A549 (cell line): ENCODE measurements at regions not wholly inside any gene's neighbourhood (a gene's known extent, or its start where the extent isn't known, plus 50 kb on each side); places are given as distances from the start of the nearest gene placed in this dataset.

Experiments
- ATAC-seq, 2 experiments: fragments of 200-7000 bp in 1 of 2; fragments of >200 bp in 1 of 2; cut with Nextera tagmentation in 1 of 2; cut with Tn5 transposase in 1 of 2; 3 replicates each; pipeline versions ENCODE4 v1.8.0 to v1.9.1; 2018 to 2020; ENCODE audit warnings: mild to moderate bottlenecking in 1 of 2, moderate library complexity in 1 of 2
- CTCF ChIA-PET: fragments of 300-600 bp; sonication (Branson Sonifier 250); formaldehyde crosslinking; extraction: SDS; loops from one replicate; lab custom pipeline; 2021; ENCODE audit warnings: antibody characterized with exemption, inconsistent platforms; lab: Yijun Ruan, JAX
- POLR2A ChIA-PET: fragments of 350-600 bp; formaldehyde crosslinking; extraction: SDS; loops from one replicate; lab custom pipeline; 2021; ENCODE audit warnings: antibody characterized with exemption, inconsistent platforms; lab: Yijun Ruan, JAX
- DNase-seq, 2 experiments: peaks; one replicate each; pipeline versions ENCODE4 v3.0.0 to v3.0.0-alpha.2; 2011 to 2016; ENCODE audit warnings: low read depth in 1 of 2, low spot score in 1 of 2
- FAIRE-seq: peaks from 2 replicates; lab custom pipeline; 2011; peaks lifted over from hg19 to GRCh38; lab: Jason Lieb, UNC
- H3K27ac ChIP-seq, 2 experiments: fragments of >200 bp; sonication (Bioruptor Twin); formaldehyde crosslinking; 3 replicates each; pipeline ENCODE4 v1.5.1; 2016 to 2017
- H3K4me1 ChIP-seq: fragments of >200 bp; sonication (Bioruptor Twin); formaldehyde crosslinking; 3 replicates; pipeline ENCODE4 v1.6.1; 2016
- H3K4me2 ChIP-seq: fragments of >200 bp; sonication (Bioruptor Twin); formaldehyde crosslinking; 3 replicates; pipeline ENCODE4 v1.6.1; 2016
- H3K4me3 ChIP-seq: fragments of >200 bp; sonication (Bioruptor Twin); formaldehyde crosslinking; 3 replicates; pipeline ENCODE4 v1.5.1; 2016
- H3K9me3 ChIP-seq: fragments of >200 bp; sonication (Bioruptor Twin); formaldehyde crosslinking; 3 replicates; pipeline ENCODE4 v1.6.1; 2016
- BHLHE40 ChIP-seq: IDR thresholded peaks from 2 replicates; pipeline ENCODE4 v1.6.1; 2012; ENCODE audit warnings: low read depth, low read length, inconsistent platforms
- CBX2 ChIP-seq: fragments of 200-600 bp; sonication (generic); IDR thresholded peaks from 2 replicates; pipeline ENCODE4 v1.6.1; 2016; ENCODE audit warnings: low read depth, mild to moderate bottlenecking, borderline replicate concordance
- CEBPB ChIP-seq, 2 experiments: fragments of >200 bp in 1 of 2; sonication (Bioruptor Twin) in 1 of 2; formaldehyde crosslinking in 1 of 2; IDR thresholded peaks; 2 replicates each; pipeline ENCODE4 v1.6.1; 2012 to 2016
- EHF ChIP-seq: fragments of 250-450 bp; sonication (Bioruptor Pico); IDR thresholded peaks from 2 replicates; pipeline ENCODE4 v1.5.0; 2020; ENCODE audit warnings: mild to moderate bottlenecking
- EHMT2 ChIP-seq: fragments of 200-600 bp; sonication (generic); IDR thresholded peaks from 2 replicates; pipeline ENCODE4 v1.6.1; 2016; ENCODE audit warnings: antibody characterized with exemption, low read depth, mild to moderate bottlenecking, moderate library complexity
- FOSB ChIP-seq: fragments of 250-450 bp; sonication (Bioruptor Pico); IDR thresholded peaks from 2 replicates; pipeline ENCODE4 v1.5.0; 2020; ENCODE audit warnings: mild to moderate bottlenecking, moderate library complexity
- FOSL2 ChIP-seq, 2 experiments: fragments of 450-650 bp in 1 of 2; fragments of >200 bp in 1 of 2; sonication (Bioruptor Twin) in 1 of 2; formaldehyde crosslinking; IDR thresholded peaks; 2 replicates each; pipeline versions ENCODE4 v1.5.0 to v1.6.1; 2016 to 2020; ENCODE audit warnings: mild to moderate bottlenecking in 1 of 2, moderate library complexity in 1 of 2
- FOXS1 ChIP-seq: fragments of 250-450 bp; sonication (Bioruptor Pico); IDR thresholded peaks from 2 replicates; pipeline ENCODE4 v1.5.0; 2020; ENCODE audit warnings: mild to moderate bottlenecking, moderate library complexity
- HDAC2 ChIP-seq: fragments of 200-600 bp; sonication (generic); IDR thresholded peaks from 2 replicates; pipeline ENCODE4 v1.6.1; 2016
- HEYL ChIP-seq: fragments of 250-450 bp; sonication (Bioruptor Pico); IDR thresholded peaks from 2 replicates; pipeline ENCODE4 v1.8.0; 2021; ENCODE audit warnings: mild to moderate bottlenecking, moderate library complexity
- HOXA7 ChIP-seq: fragments of 250-450 bp; sonication (Bioruptor Pico); IDR thresholded peaks from 2 replicates; pipeline ENCODE4 v1.5.0; 2020; ENCODE audit warnings: mild to moderate bottlenecking, moderate library complexity
- HOXB13 ChIP-seq: fragments of 250-450 bp; sonication (Bioruptor Pico); IDR thresholded peaks from 2 replicates; pipeline ENCODE4 v1.5.0; 2020; ENCODE audit warnings: low read depth, mild to moderate bottlenecking, moderate library complexity
- HOXB5 ChIP-seq: fragments of 250-450 bp; sonication (Bioruptor Pico); IDR thresholded peaks from 2 replicates; pipeline ENCODE4 v1.5.0; 2020; ENCODE audit warnings: mild to moderate bottlenecking, moderate library complexity
- JUNB ChIP-seq: fragments of >200 bp; sonication (Bioruptor Twin); formaldehyde crosslinking; IDR thresholded peaks from 2 replicates; pipeline ENCODE4 v1.6.1; 2016
- MYC ChIP-seq: IDR thresholded peaks from 2 replicates; pipeline ENCODE4 v1.6.1; 2012; ENCODE audit warnings: mild to moderate bottlenecking, inconsistent platforms, low read length, improper control_type of control experiment, borderline replicate concordance
- NFE2L2 ChIP-seq: fragments of 150-350 bp; conservative IDR thresholded peaks from 2 replicates; pipeline ENCODE4 v1.6.1; 2014; ENCODE audit warnings: low read length
- NPAS2 ChIP-seq: fragments of 250-450 bp; sonication (Bioruptor Pico); IDR thresholded peaks from 2 replicates; pipeline ENCODE4 v1.8.0; 2022; ENCODE audit warnings: mild to moderate bottlenecking, moderate library complexity, borderline replicate concordance
- NR3C1 ChIP-seq: fragments of >200 bp; sonication (Bioruptor Twin); formaldehyde crosslinking; IDR thresholded peaks from 3 replicates; pipeline ENCODE4 v1.6.1; 2017
- RAD21 ChIP-seq, 2 experiments: fragments of >200 bp in 1 of 2; sonication (Bioruptor Twin) in 1 of 2; formaldehyde crosslinking in 1 of 2; IDR thresholded peaks in 1 of 2; conservative IDR thresholded peaks in 1 of 2; 2 replicates in 1 of 2; 3 replicates in 1 of 2; pipeline ENCODE4 v1.6.1; 2012 to 2018; ENCODE audit warnings: inconsistent platforms in 1 of 2
- RCOR1 ChIP-seq: fragments of 150-350 bp; IDR thresholded peaks from 2 replicates; pipeline ENCODE4 v1.6.1; 2014; ENCODE audit warnings: antibody characterized with exemption, low read length, low read depth
- RFX5 ChIP-seq: fragments of 450-650 bp; IDR thresholded peaks from 2 replicates; pipeline ENCODE4 v1.7.1; 2014; ENCODE audit warnings: antibody characterized with exemption, mild to moderate bottlenecking, moderate library complexity
- SREBF2 ChIP-seq: fragments of 450-650 bp; IDR thresholded peaks from 2 replicates; pipeline ENCODE4 v1.6.1; 2014; ENCODE audit warnings: mild to moderate bottlenecking, moderate library complexity
- TFCP2L1 ChIP-seq: fragments of 250-450 bp; sonication (Bioruptor Pico); IDR thresholded peaks from 2 replicates; pipeline ENCODE4 v1.5.0; 2021; ENCODE audit warnings: mild to moderate bottlenecking
- ZFP36 ChIP-seq: fragments of 450-650 bp; IDR thresholded peaks from 2 replicates; pipeline ENCODE4 v1.6.1; 2014; ENCODE audit warnings: borderline replicate concordance; ENCODE audit not compliant: partially characterized antibody
- ZSCAN20 ChIP-seq: fragments of 250-450 bp; sonication (Bioruptor Pico); IDR thresholded peaks from 2 replicates; pipeline ENCODE4 v1.8.0; 2022; ENCODE audit warnings: mild to moderate bottlenecking, moderate library complexity
- WGBS: methylation state at CpG from one replicate; pipeline ENCODE4 v1.1.6; 2017; ENCODE audit errors: missing lambda C conversion rate; 5-methylcytosine and 5-hydroxymethylcytosine counted together
- TF ChIP-seq, protein P1 (sequence below): fragments of >200 bp; sonication (Bioruptor Twin); formaldehyde crosslinking; IDR thresholded peaks from 3 replicates; pipeline ENCODE4 v1.6.1; 2016
- TF ChIP-seq, protein P2 (sequence below): fragments of 150-350 bp; IDR thresholded peaks from 2 replicates; pipeline ENCODE4 v1.6.1; 2014; ENCODE audit warnings: low read depth, mild to moderate bottlenecking, low read length
- TF ChIP-seq, protein P3 (sequence below): fragments of 250-450 bp; sonication (Bioruptor Pico); IDR thresholded peaks from 2 replicates; pipeline ENCODE4 v1.5.0; 2020; ENCODE audit warnings: low read depth, mild to moderate bottlenecking, moderate library complexity

DNA sequence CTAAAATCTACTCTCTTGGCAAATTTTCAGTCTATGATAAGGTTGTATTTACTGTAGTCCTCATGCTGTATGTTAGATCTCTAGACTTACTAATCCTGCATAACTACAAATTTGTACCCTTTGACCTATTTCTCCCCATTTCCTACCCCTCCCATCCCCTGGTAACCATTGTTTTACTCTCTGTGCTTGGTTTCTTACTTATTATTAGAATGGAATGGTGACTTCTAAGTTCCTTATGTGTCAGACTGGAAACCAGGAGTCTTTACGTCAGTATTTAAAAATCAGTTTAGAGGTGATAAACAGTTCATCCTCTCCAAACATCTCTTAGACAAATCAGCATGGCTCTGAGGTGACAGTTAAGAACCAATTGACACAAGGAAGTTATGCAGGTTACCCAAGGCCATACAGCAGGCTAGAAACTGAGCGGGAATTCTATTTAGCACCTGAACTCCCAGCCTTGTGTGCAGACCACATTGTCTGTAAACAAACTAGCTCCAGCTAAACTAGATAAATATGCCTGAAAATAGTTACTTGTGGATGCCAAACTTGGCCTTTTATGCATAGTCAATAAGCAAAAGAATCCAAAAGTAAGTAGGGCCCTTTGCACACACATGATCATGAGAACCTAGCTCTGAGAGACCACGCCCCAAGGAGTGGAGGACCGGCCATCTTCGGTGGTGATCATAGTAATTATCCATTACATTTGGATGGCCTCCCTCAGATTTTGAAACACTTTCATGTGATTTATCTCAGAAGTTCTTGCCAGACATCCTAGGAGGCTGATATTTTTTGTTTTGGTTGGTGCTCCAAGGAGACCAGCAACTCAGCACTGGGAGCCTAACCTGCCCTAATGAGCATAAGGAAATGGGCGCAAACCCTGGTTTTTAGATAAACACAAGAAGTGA, 72.3 kb upstream of the BOC start (continued):
- TF ChIP-seq, protein P1, sequence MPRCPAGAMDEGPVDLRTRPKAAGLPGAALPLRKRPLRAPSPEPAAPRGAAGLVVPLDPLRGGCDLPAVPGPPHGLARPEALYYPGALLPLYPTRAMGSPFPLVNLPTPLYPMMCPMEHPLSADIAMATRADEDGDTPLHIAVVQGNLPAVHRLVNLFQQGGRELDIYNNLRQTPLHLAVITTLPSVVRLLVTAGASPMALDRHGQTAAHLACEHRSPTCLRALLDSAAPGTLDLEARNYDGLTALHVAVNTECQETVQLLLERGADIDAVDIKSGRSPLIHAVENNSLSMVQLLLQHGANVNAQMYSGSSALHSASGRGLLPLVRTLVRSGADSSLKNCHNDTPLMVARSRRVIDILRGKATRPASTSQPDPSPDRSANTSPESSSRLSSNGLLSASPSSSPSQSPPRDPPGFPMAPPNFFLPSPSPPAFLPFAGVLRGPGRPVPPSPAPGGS = no peak
- TF ChIP-seq HEYL (CRISPR knock-in tag) (no peak), NPAS2 (CRISPR knock-in tag) (no peak), EHF (CRISPR knock-in tag) (no peak)
- TF ChIP-seq, all 56 proteins: peak for 0

DNA sequence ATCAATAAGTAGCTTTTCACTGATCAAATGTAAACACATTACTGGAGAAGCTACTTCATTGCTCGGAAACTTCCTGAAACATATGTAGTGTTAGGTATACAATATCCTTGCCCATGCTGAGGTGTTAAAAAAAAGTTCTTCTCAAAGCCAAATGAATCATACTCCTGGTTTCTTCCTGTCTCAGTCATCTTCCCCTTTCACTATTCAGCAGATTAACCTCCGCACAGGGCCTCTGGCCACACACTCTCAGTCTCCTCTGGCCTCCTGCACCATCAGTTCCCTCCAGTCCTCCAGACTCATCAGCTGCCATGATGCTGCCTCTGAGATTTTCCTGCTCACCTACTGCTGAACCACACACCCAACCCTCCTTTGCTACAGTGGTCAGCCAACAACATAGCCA, 70.5 kb upstream of the BOC start:
- FAIRE-seq = no peak
- Histone ChIP-seq H3K4me1 (no peaks in the 10 kb centered on the region), H3K4me3 (no peak overlapping the region), H3K4me2 (no peak overlapping the region), H3K9me3 (peaks cover 4% of the 10 kb centered on the region; the same call in 1 of the 3 replicates), H3K27ac (no peak overlapping the region)
- TF ChIP-seq SREBF2 (no peak), HOXA7 (CRISPR knock-in tag) (no peak), RCOR1 (no peak), HDAC2 (no peak), EHMT2 (no peak), HOXB5 (no peak), JUNB (no peak), CEBPB (IDR thresholded peaks at IDR 0.05) (no peak), FOSL2 (IDR thresholded peaks at IDR 0.05) (no peak), FOSL2 (CRISPR knock-in tag; IDR thresholded peaks at IDR 0.05) (no peak), FOSB (CRISPR knock-in tag) (no peak), NR3C1 (no peak), ZSCAN20 (CRISPR knock-in tag) (no peak), ZFP36 (no peak)
- POLR2A ChIA-PET = interaction anchor here (0.6 kb wide), 1 partner anchor 353 kb away, joined by 3 read pairs; no protein-coding TSS in a partner anchor
- CTCF ChIA-PET = interaction anchor here (0.6 to 1.2 kb wide), 3 partner anchors 13 to 1423 kb away, joined by 3 to 5 read pairs (median 3); no protein-coding TSS in a partner anchor
- WGBS = 88% methylated on average over 2 of the region's 2 CpGs
- no peak for DNase-seq
- ATAC-seq = no peak

DNA sequence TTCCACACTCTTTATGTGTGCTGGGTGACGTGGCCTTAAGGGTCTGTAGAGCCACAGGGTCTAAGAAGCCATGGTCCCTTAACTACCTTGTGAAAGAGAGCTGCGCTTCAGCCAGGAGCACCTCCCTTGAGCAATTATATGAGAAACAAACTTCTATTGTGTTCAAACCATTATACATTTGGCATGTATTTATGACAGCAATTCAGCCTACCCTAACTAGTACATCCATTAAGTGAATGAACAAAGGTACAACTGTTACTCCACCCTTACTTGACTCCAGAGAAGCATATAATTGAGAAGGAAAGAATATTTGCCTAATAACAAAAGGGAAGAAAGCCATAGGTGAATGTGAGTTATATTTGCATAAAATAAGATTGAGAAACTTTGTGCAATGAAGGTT, 69.8 kb upstream of the BOC start:
- ChIA-PET POLR2A (no interaction called here), CTCF (interaction anchor here (1.1 kb wide), 1 partner anchor 71 kb away, joined by 3 read pairs; no protein-coding TSS in a partner anchor)
- H3K4me1 ChIP-seq = no peaks in the 10 kb centered on the region
- ATAC-seq = no peak
- 61% methylated on average over 2 of the region's 2 CpGs for WGBS
- H3K27ac ChIP-seq = no peak overlapping the region
- FAIRE-seq = no peak
- H3K4me3 ChIP-seq = no peak overlapping the region
- no peak overlapping the region for H3K4me2 ChIP-seq
- no peak for DNase-seq
- H3K9me3 ChIP-seq = peaks cover 4% of the 10 kb centered on the region; the same call in 1 of the 3 replicates
- no peak for TF ChIP-seq EHF (CRISPR knock-in tag)
- no peak for TF ChIP-seq NPAS2 (CRISPR knock-in tag)
- TF ChIP-seq BHLHE40 = no peak
- no peak for TF ChIP-seq JUNB
- no peak for TF ChIP-seq MYC
- no peak for TF ChIP-seq HOXB5
- TF ChIP-seq, protein P2, sequence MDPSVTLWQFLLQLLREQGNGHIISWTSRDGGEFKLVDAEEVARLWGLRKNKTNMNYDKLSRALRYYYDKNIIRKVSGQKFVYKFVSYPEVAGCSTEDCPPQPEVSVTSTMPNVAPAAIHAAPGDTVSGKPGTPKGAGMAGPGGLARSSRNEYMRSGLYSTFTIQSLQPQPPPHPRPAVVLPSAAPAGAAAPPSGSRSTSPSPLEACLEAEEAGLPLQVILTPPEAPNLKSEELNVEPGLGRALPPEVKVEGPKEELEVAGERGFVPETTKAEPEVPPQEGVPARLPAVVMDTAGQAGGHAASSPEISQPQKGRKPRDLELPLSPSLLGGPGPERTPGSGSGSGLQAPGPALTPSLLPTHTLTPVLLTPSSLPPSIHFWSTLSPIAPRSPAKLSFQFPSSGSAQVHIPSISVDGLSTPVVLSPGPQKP = no peak
- no peak for TF ChIP-seq HEYL (CRISPR knock-in tag)
- TF ChIP-seq TFCP2L1 (CRISPR knock-in tag) = no peak
- no peak for TF ChIP-seq RAD21 (conservative IDR thresholded peaks at IDR 0.05 in 1 of 2, IDR thresholded peaks at IDR 0.05 in 1 of 2)
- TF ChIP-seq CBX2 = no peak
- TF ChIP-seq, protein P3, sequence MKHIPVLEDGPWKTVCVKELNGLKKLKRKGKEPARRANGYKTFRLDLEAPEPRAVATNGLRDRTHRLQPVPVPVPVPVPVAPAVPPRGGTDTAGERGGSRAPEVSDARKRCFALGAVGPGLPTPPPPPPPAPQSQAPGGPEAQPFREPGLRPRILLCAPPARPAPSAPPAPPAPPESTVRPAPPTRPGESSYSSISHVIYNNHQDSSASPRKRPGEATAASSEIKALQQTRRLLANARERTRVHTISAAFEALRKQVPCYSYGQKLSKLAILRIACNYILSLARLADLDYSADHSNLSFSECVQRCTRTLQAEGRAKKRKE (CRISPR knock-in tag) = no peak
- TF ChIP-seq HOXB13 (CRISPR knock-in tag) = no peak
- no peak for TF ChIP-seq NR3C1
- TF ChIP-seq CEBPB (IDR thresholded peaks at IDR 0.05) = no peak
- no peak for TF ChIP-seq RFX5
- TF ChIP-seq HDAC2 = no peak
- TF ChIP-seq FOXS1 (CRISPR knock-in tag) = no peak
- TF ChIP-seq NFE2L2 = no peak
- TF ChIP-seq, all 56 proteins: peak for 0
